ENCODE measurements at regions not wholly inside any gene's neighbourhood (a gene's known extent, or its start where the extent isn't known, plus 50 kb on each side); places are given as distances from the start of the nearest gene placed in this dataset.

DNA sequence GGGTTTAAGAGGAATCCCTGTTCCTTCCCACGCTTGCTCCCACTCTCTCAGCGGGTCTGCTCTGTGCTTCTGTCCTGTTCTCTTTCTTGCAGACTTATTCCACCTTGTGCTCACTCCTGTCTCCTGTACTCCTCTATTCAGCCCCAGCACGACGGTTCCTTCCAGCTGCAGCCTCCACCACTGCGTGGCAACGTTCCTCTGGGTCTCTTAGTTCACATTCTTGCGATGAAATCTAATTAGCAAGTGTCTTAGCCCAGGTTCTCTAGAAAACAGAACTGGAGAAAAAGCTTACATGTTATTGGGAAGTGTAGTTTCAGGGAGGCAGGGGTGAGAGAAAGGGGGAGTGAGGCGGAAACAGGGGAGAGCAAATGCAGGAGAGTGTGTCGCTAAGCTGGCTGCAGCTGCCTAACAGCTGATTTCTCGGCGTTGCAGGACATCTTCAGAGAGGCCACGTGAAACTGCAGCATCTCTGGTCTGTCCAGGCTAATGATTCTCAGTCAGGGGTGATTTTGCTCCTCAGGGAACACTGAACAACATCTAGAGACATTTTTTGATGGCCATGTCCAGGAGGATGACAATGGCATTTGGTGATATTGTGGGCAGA lies 213.2 kb upstream of the NLRP1 start:
- no peak overlapping the region for H3K4me3 ChIP-seq
- H3K27ac ChIP-seq (replicated peaks), result no peak overlapping the region
- DNase-seq, result no peak
- peaks cover 84% of the 10 kb centered on the region for H3K27me3 ChIP-seq (ENCODE audit: low read depth)
- intact Hi-C loops (cut with micrococcal nuclease), result no loop called here
- H3K4me1 ChIP-seq, result no peaks in the 10 kb centered on the region
- peaks cover 9% of the 10 kb centered on the region for H3K9me3 ChIP-seq (replicated peaks)
- H3K36me3 ChIP-seq, result no peaks in the 10 kb centered on the region
- TF ChIP-seq, protein P1, sequence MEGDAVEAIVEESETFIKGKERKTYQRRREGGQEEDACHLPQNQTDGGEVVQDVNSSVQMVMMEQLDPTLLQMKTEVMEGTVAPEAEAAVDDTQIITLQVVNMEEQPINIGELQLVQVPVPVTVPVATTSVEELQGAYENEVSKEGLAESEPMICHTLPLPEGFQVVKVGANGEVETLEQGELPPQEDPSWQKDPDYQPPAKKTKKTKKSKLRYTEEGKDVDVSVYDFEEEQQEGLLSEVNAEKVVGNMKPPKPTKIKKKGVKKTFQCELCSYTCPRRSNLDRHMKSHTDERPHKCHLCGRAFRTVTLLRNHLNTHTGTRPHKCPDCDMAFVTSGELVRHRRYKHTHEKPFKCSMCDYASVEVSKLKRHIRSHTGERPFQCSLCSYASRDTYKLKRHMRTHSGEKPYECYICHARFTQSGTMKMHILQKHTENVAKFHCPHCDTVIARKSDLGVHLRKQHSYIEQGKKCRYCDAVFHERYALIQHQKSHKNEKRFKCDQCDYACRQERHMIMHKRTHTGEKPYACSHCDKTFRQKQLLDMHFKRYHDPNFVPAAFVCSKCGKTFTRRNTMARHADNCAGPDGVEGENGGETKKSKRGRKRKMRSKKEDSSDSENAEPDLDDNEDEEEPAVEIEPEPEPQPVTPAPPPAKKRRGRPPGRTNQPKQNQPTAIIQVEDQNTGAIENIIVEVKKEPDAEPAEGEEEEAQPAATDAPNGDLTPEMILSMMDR (IDR thresholded peaks at IDR 0.05; ENCODE audit: borderline replicate concordance), result no peak

DNA sequence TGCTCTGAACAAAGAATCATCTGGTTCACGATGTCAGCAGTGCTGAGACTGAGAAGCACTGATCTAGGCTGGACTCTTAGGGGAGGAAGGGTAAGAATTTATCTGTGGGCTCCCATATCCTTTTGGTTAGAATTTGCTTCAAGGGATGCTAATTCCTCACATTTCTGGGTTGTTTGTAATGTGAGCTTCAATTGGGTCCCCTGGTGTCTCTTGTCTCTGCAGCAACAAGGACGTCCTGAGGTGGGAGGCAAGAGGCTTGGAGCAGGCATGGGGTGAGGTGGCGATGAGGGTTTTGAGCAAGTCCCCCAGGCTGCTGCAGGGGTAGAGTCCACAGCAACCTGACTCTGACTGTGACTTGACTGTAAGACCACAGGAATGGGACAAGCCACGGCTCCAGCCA lies 213.8 kb upstream of the NLRP1 start:
- no peak overlapping the region for H3K27ac ChIP-seq (replicated peaks)
- H3K4me1 ChIP-seq, result no peaks in the 10 kb centered on the region
- H3K4me3 ChIP-seq, result no peak overlapping the region
- no peak for DNase-seq
- TF ChIP-seq, protein P1 (IDR thresholded peaks at IDR 0.05; ENCODE audit: borderline replicate concordance), result no peak
- H3K27me3 ChIP-seq (ENCODE audit: low read depth), result peaks cover 84% of the 10 kb centered on the region
- intact Hi-C loops (cut with micrococcal nuclease), result no loop called here
- peaks cover 6% of the 10 kb centered on the region for H3K9me3 ChIP-seq (replicated peaks)
- H3K36me3 ChIP-seq, result no peaks in the 10 kb centered on the region

GRCh38 chr17:5800131-5800530 lies 215.8 kb upstream of the NLRP1 start:
- no peak for DNase-seq
- Histone ChIP-seq H3K4me3 (no peak overlapping the region), H3K9me3 (replicated peaks) (peaks cover 5% of the 10 kb centered on the region), H3K27ac (replicated peaks) (no peak overlapping the region), H3K4me1 (no peaks in the 10 kb centered on the region), H3K27me3 (ENCODE audit: low read depth) (peaks cover 78% of the 10 kb centered on the region), H3K36me3 (no peaks in the 10 kb centered on the region)
- TF ChIP-seq, protein P1 (IDR thresholded peaks at IDR 0.05; ENCODE audit: borderline replicate concordance), result no peak
- intact Hi-C loops (cut with micrococcal nuclease), result no loop called here

DNA sequence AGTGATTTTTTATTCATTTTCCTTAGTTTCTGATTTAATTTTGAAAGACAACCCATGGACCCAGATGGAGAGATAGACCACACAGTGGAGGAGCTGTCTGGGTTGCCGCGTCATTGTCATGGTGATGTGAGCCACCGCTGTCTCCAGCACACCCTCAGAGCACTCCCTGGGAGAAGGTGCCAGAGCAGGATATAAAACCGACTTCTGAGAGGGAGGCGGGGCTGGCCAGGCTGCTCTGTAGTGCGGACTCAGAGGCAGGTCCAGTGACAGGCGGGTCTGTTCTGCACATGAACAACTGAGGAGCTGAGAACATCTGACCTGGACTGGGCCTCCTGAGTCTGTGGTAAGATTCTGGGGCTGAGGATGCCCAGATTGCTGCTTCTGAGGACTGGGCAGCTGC lies 216.3 kb upstream of the NLRP1 start:
- intact Hi-C loops (cut with micrococcal nuclease), result no loop called here
- Histone ChIP-seq H3K27ac (replicated peaks) (no peak overlapping the region), H3K36me3 (no peaks in the 10 kb centered on the region), H3K4me3 (no peak overlapping the region), H3K9me3 (replicated peaks) (peaks cover 5% of the 10 kb centered on the region), H3K27me3 (ENCODE audit: low read depth) (peaks cover 83% of the 10 kb centered on the region), H3K4me1 (no peaks in the 10 kb centered on the region)
- TF ChIP-seq, protein P1 (IDR thresholded peaks at IDR 0.05; ENCODE audit: borderline replicate concordance), result no peak
- DNase-seq, result no peak

DNA sequence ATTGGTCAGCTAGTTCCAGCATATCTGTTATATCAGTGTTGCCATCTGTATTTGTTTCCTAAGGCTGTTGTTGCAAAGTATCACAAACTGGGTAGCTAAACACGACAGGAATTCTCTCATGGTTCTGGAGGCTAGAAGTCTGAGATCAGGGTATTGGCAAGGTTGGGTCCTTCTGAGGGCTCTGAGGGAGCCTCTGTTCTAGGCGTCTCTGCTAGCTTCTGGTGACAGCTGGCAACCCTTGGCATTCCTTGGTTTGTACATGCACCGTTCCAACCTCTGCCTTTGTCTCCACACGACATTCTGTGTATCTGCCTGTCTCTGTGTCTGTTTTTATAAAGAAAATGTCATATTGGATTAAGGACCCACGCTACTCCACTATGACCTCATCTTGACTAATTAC lies 219.9 kb upstream of the NLRP1 start:
- H3K9me3 ChIP-seq (replicated peaks), result peaks cover 19% of the 10 kb centered on the region
- H3K27ac ChIP-seq (replicated peaks), result no peak overlapping the region
- no peak overlapping the region for H3K4me3 ChIP-seq
- H3K36me3 ChIP-seq, result no peaks in the 10 kb centered on the region
- intact Hi-C loops (cut with micrococcal nuclease), result no loop called here
- peaks cover 71% of the 10 kb centered on the region for H3K27me3 ChIP-seq (ENCODE audit: low read depth)
- no peak for DNase-seq
- TF ChIP-seq, protein P1 (IDR thresholded peaks at IDR 0.05; ENCODE audit: borderline replicate concordance), result no peak
- no peaks in the 10 kb centered on the region for H3K4me1 ChIP-seq
